AG04449 (cell line): ENCODE measurements at regions not wholly inside any gene's neighbourhood (a gene's known extent, or its start where the extent isn't known, plus 50 kb on each side); places are given as distances from the start of the nearest gene placed in this dataset.

Experiments used
- CTCF ChIA-PET: fragments of 350-600 bp; formaldehyde crosslinking; extraction: SDS; loops from one replicate; lab custom pipeline; 2021; ENCODE audit warnings: antibody characterized with exemption; lab: Yijun Ruan, JAX
- POLR2A ChIA-PET: fragments of 400-600, 350-600 bp; formaldehyde crosslinking; extraction: SDS; loops from one replicate; lab custom pipeline; 2020; ENCODE audit warnings: antibody characterized with exemption, inconsistent platforms; lab: Yijun Ruan, JAX
- DNase-seq: peaks from one replicate; pipeline ENCODE4 v3.0.0-alpha.2; 2010; ENCODE audit warnings: low read depth, low spot score
- H3K4me3 ChIP-seq: 2 replicates; pipeline ENCODE4 v1.5.1; 2011; ENCODE audit warnings: low read depth, mild to moderate bottlenecking, control low read depth, low read length
- CTCF ChIP-seq: IDR thresholded peaks from one replicate; pipeline ENCODE4 v1.5.1; 2011; ENCODE audit warnings: mild to moderate bottlenecking, moderate library complexity, low read length, control low read depth, inconsistent platforms; ENCODE audit not compliant: insufficient read depth; ENCODE audit errors: missing control alignments

GRCh38 chr15:38961456-38961855, 396.8 kb upstream of the RASGRP1 start:
- no peak overlapping the region for H3K4me3 ChIP-seq
- POLR2A ChIA-PET = no interaction called here
- no peak for DNase-seq
- CTCF ChIA-PET = interaction anchor here (1.3 kb wide), 1 partner anchor 21 kb away, joined by 3 read pairs; no protein-coding TSS in a partner anchor
- no peak for TF ChIP-seq CTCF

- H3K4me3 ChIP-seq = no peak overlapping the region
- TF ChIP-seq CTCF = no peak
- no peak for DNase-seq
- ChIA-PET CTCF (interaction anchor here (1.3 kb wide), 1 partner anchor 21 kb away, joined by 3 read pairs; no protein-coding TSS in a partner anchor), POLR2A (no interaction called here)
Observed at GRCh38 chr15:38961931-38962330, 397.3 kb upstream of the RASGRP1 start.

- H3K4me3 ChIP-seq = no peak overlapping the region
- no peak for TF ChIP-seq CTCF
- ChIA-PET POLR2A (no interaction called here), CTCF (interaction anchor here (1.3 kb wide), 1 partner anchor 18 kb away, joined by 4 read pairs; no protein-coding TSS in a partner anchor)
- no peak for DNase-seq
Observed at GRCh38 chr15:38972831-38973230, 408.2 kb upstream of the RASGRP1 start.

GRCh38 chr15:38975282-38975990, 410.8 kb upstream of the RASGRP1 start:
- POLR2A ChIA-PET = no interaction called here
- no peak overlapping the region for H3K4me3 ChIP-seq
- no peak for TF ChIP-seq CTCF
- CTCF ChIA-PET = interaction anchor here (1.2 to 2.2 kb wide), 2 partner anchors 11 to 268 kb away, joined by 3 to 10 read pairs; no protein-coding TSS in a partner anchor
- no peak for DNase-seq

- no peak overlapping the region for H3K4me3 ChIP-seq
- ChIA-PET POLR2A (interaction anchor here (0.8 kb wide), 1 partner anchor 109 kb away, joined by 3 read pairs; no protein-coding TSS in a partner anchor), CTCF (interaction anchor here (0.7 to 3.8 kb wide), 23 partner anchors 13 to 284 kb away, joined by 3 to 19 read pairs (median 4); no protein-coding TSS in a partner anchor)
- TF ChIP-seq CTCF = peak; percentile 24
- DNase-seq = no peak
Observed at GRCh38 chr15:38991126-38991525, 426.5 kb upstream of the RASGRP1 start.

GRCh38 chr15:38991701-38992100, 427.1 kb upstream of the RASGRP1 start:
- DNase-seq = no peak
- CTCF ChIA-PET = interaction anchor here (1.0 to 3.8 kb wide), 17 partner anchors 13 to 284 kb away, joined by 3 to 19 read pairs (median 4); no protein-coding TSS in a partner anchor
- POLR2A ChIA-PET = no interaction called here
- H3K4me3 ChIP-seq = no peak overlapping the region
- no peak for TF ChIP-seq CTCF
